DMS 273 (cell line): ENCODE measurements at regions not wholly inside any gene's neighbourhood (a gene's known extent, or its start where the extent isn't known, plus 50 kb on each side); places are given as distances from the start of the nearest gene placed in this dataset.

Experiments used
- DNase-seq: peaks from one replicate; lab custom pipeline; 2025; ENCODE audit not compliant: unreplicated experiment; lab: John Stamatoyannopoulos, UW

DNA sequence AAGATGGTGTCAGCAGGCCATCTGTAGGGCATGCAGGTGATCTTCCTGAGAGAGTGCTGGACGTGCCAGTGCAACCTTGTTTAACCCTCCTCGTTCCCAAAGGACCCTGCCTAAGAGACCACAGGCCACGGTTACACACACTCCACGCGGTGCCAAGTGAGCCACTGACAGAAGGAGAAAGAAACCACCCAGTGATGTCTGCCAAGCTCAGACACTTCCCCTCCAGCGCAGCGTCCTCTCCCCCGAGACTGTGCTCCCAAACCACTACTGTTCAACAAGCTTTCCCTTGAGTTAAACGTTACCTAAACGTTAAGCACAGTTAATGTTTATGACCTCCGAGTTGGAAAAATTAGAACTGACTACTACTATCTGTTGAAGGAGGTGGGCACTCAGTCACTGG lies 119.1 kb upstream of the NCK2 start:
- DNase-seq = no peak

DNA sequence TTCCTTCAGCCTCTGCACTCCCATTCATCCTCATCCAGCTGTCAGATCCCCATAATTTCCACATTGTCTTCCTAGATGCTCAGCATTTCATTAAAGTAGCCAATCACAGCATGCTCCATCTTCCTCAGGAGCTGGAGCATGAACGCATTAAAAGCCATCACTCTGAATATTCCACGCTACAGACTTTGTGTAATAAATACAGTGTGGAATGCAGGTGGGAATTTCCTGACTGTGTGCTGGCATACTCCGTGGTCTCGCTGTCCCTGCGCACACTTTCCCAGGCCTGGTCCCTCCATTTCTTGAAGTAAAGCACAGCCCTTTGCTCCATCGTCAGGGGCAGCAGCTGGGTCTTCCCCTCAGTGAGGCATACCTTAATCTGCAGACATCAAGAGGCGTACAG lies 123.7 kb upstream of the NCK2 start:
- DNase-seq = no peak

DNA sequence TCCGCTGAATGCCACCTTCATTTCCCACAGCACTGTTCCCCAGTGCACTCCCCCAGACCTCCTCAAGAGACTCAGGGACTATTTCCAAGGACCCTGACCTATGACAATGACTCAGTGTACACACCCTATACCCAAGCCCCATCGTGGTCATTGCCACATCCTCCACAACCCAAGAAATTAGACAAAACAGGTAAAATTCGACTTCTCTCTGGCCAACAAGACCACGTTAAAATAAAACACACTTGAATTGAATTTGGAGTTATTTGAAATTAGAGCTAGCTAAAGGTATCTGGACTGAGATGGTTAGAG lies 126.4 kb upstream of the NCK2 start:
- no peak for DNase-seq

DNA sequence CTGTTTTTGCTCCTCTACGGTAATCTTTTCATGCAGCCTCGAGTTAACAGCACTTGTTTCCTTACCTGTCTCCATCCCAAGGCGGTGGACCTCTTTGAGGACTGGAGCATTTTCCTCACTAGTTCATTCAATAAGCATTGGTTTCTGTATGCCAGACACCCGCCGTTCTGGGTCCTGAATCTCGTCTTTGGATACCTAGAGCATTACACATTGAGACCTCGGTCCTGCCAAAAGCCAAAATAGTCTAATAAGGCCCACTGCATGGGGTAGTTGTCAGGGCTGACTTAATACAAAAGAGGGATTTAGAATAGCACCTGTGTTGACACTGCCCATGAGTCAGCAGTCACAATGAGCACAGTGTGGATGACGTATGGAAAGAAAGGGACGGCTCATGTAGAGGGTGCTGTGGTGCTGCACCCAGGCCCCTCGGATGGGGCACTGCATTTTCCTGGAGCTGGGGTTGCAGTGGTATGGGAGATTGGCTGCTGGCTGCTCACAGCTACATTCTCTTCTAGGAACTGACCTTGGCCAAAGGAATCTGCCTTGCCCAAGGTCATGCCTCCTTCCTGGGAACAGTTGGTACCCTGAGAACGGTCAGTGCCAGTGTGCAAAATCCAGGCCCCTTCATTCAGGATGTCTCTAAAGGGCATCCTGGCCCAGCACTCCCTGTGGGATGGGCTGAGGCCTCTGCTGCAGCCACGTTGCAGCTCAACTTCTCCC lies 126.9 kb upstream of the NCK2 start:
- DNase-seq = no peak

DNA sequence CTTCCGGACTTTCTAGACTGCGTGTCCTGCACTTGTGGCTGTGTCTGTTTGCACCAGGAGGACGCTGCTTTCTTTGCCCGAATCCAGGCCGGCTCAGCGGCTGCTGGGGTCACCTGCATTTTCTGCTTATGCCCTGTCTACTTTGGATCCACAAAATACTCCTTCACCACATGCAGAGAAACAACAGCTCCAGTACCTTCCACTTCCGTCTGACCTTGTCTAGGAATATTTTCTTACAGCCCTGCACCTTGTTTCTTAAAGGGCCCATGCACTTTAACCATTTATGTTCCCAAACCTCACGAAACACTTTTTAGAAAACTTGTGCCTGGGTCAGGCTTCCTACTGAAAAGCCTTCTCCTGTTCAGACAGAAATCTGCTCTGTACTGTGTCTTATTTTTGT lies 129.4 kb upstream of the NCK2 start:
- no peak for DNase-seq

DNA sequence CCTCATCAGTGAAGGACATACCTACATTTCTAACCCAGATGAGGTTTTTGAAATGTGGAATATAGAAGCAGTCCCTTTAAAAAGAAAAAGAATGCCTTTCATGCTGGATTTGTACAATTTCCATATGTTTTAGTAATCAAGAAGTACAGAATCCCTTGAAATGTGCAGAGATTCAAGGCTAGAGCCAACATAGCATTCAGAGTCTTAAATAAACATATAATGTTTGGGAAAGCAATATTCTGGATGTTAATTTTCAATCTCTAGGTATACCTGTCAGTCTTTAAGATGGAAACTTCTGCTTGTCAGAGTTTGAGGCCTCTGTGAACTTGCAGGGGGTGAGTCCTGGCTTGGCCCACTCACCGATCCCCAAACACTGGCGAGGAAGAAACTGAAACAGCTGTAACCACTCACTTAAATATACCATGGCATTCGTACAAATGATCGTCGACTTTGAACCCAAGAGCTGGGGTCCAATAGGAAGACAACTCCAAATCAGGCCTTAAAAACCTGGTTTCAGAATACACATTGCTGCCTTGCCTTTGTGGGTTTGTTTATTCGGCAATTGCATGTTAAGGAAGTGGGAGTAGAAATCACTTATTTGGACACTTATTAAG lies 132.8 kb upstream of the NCK2 start:
- DNase-seq = no peak

DNA sequence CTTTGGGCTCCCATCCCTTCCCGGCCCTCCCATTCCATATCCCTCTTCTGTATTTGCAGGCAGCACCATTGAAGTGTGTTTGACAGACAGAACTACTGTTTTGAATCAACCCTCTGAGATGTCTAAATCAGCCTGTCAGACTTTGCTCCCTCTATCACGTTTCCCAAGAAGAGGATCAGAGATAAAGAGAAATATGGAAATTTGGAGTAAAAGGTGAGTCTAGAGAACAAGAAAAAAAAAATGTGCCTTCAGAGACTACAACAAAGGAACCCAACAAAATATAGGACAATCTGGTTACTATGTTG lies 133.4 kb upstream of the NCK2 start:
- no peak for DNase-seq

DNA sequence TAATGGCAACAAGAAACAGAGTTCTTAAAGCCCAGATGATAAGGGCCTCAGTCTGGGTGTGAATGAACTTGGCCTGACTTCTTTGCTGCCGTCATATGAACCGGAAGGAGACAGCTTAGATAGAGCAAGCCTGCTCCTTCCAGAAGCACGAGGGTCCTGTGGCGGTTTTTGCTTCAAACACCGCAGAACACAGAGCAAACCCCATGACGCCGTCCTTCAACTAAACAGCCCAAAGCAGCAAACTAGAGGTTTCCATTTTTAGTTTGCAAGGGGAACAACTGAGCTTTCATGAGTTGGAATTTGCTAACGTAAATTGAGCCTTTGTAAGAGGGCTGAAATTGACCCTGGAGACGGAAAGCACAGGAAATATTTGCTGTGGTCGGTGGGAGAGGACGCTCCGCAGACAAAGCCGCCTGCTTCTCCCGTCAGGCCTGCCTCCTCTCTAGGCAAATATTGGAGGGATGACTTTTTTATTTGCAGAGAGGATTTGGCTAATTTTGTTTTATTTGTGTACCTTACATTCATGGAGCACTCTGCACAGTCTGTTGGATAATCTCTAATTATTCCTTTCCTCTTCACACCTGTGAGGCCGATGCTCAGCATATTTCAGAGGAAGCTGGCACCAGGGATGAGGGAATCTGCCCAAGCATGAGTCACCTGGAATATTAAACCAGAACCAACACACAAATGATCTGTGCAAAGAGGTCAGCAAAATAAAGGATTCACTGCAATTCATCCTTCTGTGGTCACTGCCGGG lies 134.0 kb upstream of the NCK2 start:
- no peak for DNase-seq

DNA sequence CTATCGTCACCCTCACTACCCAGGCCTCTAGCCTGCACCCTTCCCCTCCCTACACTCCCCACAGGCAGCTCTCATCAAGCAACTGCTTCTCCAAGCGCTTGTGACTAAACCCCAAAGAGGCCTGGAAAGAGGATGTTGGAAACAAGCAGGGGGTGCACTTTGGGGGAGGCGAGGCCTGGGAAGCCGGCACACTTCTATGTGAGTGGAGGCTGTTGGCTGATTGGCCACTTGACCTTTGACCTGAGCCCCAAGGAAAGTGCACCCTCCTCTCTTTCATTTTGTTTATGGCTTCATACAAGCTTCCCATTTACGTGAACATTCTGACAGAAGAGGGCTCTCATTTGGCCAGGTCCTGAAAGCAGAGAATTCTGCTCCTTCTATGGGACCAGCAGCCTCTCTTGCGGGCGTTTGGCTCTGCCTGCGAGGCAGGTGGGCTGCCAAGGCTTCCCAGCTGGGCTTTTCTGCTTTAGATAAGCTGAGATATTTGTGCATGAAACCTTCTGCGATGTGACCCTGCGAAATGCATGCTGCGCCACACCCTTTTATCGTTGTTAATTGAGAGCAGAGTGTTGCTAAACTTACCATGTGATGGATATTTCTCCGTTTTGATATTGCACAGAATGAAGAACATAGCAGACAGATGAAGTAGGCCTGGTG lies 134.8 kb upstream of the NCK2 start:
- DNase-seq = no peak

DNA sequence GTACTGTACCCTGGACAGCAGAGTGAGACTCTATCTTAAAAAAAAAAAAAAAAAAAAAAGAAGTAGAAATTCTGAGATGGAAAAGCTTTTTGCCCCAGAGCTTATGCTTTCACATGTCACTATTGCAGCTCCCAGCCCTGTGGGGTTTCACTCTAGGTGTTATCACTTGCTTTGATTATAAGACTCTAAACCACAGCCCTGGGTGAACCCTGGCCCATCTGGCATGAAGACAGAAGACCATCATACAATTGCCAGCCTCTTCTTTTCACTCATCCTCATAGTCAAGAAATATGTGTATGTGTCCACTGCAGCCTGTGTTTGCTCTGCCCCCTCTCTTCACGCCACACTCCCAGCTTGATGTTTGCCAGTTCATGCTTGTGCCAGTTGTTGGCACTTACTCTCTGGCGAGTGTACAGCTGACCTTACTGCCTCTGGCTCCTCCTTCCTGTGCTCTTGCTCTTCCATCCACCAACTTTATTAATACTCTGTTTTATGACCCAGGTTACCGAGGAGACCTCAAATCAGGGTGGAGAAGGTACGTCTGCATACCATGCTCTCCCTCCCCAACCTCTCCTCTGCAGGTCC lies 136.7 kb upstream of the NCK2 start:
- DNase-seq = no peak

DNA sequence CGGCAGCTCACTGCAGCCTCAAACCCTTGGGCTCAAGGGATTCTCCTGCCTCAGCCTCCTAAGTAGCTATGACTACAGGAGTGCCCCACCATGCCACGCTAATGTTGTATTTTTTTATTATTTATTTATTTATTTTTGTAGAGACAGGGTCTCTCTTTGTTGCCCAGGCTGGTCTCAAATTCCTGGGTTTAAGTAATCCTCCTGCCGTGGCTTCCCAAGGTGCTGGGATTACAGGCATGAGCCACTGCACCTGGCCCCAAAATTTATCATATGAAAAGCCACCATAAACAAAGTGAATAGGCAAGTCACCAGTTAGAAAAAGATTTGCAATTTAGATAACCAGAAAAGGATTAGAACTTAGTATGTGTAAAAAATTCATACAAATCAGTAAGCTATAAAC lies 138.6 kb upstream of the NCK2 start:
- no peak for DNase-seq

DNA sequence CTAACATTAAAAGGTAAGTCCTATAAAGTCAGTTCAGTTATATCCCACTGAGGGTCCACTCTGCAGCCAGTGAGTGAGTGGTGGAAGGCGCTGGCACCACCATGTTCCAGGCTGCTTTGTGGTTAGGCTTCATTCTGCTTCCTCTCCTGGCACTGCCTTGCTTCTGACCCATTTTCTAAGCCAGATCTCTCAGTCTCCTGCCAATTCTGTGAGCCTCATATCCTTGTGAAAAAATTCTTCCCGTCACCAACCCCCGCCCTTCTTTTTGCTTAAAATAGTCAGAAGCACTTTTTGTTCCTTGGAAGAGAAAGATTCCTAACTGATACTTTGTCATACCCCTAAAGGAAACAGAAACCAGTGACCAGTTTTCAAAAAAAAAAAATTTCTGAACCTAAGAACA lies 139.8 kb upstream of the NCK2 start:
- DNase-seq = no peak

DNA sequence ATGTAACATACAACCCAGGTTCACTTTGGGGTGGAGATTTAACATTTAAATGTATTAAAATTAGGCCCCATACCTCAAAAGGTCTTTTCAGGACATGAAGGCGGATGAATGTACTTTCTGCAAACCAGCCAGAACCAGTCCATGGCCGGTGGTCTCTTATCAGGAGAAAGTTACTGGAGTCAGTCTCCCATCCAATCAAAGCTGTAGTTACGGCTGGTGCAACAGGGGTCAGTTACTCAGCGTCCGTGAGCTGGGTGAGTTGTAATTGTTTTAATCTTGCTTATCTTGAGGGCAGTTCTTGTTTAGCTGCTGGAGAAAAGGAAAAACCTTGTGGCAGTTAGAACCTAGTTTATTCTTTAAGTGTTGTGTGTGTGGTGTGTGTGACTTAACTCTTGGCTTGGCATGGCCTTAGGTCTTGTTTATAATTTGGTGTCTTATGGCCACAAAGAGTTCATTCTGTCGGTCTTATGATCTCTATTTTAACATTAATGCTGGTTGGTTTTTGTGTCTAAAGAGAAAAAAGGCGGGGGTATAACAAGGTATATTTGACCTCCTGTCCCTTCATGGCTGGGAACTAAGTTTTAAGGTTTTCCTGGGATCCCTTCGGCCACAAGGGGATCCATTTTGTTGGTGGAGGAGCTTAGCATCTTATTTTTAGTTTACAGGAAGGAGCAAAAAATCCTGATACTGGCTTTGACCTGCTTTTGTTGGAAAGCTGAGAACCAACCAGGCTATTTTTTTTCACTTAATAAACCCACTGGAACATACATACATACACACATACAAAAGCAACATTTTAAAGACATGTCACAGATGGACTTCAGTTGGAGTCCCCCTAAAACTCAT lies 143.5 kb upstream of the NCK2 start:
- no peak for DNase-seq

DNA sequence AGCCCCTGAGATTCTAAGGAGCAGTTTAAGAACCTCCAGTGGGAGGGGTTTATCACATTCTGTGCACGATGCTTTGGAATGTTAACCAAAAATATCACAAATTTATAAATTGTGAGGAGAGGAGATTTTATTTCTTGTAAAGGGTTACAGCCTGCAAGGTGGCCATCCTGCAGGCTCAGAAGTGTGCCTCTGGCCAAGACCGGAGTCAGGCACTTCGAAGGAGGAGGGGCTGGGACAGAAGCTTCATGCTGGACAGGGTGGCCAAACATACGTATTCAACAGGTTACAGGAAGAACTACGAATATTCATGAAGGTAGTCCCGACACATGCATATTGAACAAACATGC lies 144.1 kb upstream of the NCK2 start:
- DNase-seq = no peak

DNA sequence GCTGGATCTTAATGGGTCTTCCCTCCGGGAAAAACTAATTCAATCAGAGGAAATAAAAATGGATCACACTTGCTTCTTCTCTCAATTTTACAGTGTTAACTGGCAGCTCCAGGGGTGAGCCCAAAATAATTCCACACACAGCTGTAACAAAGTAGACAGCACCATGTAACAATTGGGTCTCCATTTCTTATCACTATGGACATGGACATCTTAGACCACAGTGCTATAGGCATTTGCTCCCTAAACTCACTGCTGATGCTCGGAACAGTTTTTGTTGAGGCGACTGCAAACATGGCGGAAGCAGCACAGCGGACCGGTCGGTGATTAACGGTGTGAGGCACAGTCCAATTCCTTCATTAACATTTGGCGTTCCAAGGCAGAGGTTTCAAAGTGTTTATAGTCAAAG lies 144.7 kb upstream of the NCK2 start:
- DNase-seq = no peak

DNA sequence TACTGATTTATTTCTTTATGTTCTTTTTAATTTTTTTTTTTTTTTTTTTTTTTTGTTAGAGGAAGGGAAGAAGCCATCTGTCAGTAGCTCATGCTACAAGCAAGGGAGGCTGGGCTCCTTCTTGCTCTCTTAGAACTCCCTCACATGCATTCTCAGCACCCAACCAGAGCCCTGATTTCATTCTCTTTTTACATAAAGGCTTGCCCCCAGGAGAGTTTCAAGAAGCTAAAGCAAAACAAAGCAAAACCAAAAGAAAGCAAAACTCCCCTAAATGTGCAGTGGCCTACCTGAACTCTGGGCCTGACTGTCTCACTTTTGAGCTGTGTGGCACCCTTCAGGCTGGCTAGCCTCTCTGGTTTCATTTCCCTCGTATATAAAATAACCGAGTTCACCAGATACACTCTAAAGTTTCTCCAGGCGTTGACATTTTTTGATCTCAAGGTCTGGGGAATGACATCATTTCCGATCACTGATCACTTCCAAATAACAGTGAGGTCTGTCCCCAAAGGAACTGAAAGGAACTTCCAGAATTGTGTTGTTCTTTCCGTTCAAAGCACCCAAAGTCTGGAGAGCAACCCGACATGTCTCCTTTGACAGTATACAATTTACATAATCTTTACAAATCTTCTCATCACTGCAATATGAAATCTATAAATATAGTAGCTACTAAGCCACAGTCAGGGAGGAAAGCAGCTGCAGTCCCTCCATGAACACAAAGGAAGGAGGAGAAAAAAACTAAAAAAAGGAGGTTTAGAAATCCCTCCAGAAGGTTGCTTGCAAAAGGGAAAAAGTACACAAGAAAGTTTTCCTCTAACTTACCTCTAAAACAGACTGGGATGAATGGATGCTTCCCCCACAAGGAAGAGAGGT lies 145.6 kb upstream of the NCK2 start:
- DNase-seq = no peak

DNA sequence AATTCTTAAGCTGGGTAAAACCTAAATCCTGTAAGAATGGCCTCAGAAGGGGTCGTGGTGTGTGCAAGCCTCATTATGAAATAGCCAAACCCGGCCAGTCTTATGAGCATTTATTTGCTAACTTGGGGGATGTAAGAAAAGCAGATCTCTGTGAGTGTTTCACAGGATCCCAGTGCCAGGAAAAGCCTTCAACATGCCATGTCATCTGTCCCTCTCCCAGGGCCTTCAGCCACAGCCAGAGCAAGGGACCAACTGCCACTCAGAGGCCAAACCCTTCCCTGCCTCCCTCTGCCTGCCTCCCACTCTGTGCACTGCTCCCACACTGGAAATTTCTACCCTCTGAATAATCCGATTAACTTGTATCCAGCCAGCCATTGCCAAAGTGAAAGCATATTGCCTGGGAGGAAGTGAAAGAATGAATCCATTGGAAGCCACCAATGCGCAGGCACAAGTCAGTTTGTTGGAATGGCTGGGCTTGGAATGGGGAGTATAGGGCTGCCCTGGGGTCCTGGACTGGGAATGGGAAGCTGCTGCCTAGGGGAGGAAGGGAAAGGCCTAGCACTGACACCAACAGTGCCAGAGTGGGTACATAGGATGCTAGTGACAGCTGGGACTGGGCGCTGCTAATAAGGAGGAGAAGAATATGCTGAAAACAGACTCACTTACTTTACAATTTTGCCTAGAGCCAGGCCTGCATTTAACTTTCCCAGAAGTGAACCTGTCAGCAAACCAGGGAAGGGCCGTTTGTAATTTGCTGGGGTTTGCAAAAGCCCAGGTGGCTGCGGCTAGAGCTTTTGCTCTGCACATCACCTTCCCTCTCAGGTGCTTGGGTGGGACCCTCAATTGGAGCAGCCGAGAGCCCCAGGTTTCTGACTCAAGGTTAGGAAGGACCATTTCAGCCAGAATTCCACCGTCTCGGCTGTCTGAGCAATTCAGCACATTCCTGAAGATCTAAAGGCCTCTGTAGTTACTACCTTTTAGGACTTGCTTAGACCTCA lies 146.6 kb upstream of the NCK2 start:
- DNase-seq = peak; percentile 45

DNA sequence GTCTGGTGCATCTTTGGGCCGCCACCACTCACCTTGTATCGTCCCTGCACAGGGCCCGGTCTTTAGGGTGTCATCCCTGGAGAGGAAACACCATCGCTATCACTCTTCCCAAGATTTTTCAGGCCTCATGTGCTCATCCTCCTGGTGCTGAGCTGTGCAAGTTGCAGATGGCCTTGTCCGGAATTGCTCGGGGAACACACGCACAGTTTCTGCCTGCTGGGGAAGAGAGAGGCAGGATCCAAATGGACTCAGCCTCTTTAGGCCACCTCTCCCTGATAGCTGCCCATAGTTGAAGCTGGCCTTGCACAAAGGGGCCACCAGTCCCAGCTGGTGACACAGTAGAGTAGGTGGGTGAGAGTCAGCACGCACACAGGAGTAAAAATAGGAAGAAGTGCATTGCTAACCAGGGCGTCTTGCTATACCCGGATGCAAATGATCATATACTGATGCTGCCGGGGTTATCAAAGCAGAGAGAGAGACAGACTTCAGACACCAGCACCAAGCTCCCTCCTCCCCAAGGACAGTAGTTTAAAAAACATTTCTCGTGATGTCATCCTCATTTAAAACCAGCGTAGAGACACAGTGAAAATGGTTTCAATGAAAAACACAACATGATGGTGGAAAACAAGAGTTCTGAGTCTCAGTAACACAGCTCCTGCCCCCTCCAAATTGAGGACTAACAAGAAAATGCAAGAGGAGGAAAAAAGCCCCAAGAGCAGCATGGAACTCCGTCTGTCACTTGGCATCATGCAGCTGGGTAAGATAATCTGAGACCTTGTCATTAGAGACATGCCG lies 147.5 kb upstream of the NCK2 start:
- peak; percentile 45 for DNase-seq
